HG03135 (cell line): ENCODE measurements at regions not wholly inside any gene's neighbourhood (a gene's known extent, or its start where the extent isn't known, plus 50 kb on each side); places are given as distances from the start of the nearest gene placed in this dataset.

Source experiments
- ATAC-seq: cut with Tn5 transposase; IDR thresholded peaks from one replicate; pipeline ENCODE4 v1.9.1; 2021; ENCODE audit warnings: mild to moderate bottlenecking, moderate library complexity; ENCODE audit not compliant: unreplicated experiment

- ATAC-seq = no peak
Measured at GRCh38 chr9:129403779-129404620, 216.9 kb downstream of the C9orf50 start.

GRCh38 chr9:129402931-129403778, 217.7 kb downstream of the C9orf50 start:
- ATAC-seq = no peak

- no peak for ATAC-seq
Measured at GRCh38 chr9:129402371-129402739, 218.5 kb downstream of the C9orf50 start.

- ATAC-seq = no peak
Measured at GRCh38 chr9:129401623-129402370, 219.1 kb downstream of the C9orf50 start.

GRCh38 chr9:129400971-129401622, 219.8 kb downstream of the C9orf50 start:
- ATAC-seq = no peak

- ATAC-seq = no peak
Measured at GRCh38 chr9:129400001-129400970, 220.6 kb downstream of the C9orf50 start.

GRCh38 chr9:129399634-129399990, 221.3 kb downstream of the C9orf50 start:
- no peak for ATAC-seq

- ATAC-seq = no peak
Measured at GRCh38 chr9:129398961-129399633, 221.0 kb upstream of the IER5L start.

GRCh38 chr9:129398101-129398960, 220.3 kb upstream of the IER5L start:
- no peak for ATAC-seq

GRCh38 chr9:129397335-129397734, 219.3 kb upstream of the IER5L start:
- no peak for ATAC-seq

GRCh38 chr9:129396365-129396708, 218.3 kb upstream of the IER5L start:
- no peak for ATAC-seq

GRCh38 chr9:129395633-129396364, 217.7 kb upstream of the IER5L start:
- ATAC-seq = no peak

- ATAC-seq = no peak
Measured at GRCh38 chr9:129394886-129395279, 216.8 kb upstream of the IER5L start.

- no peak for ATAC-seq
Measured at GRCh38 chr9:129394061-129394885, 216.2 kb upstream of the IER5L start.

GRCh38 chr9:129393064-129393463, 215.0 kb upstream of the IER5L start:
- no peak for ATAC-seq

GRCh38 chr9:129392093-129392541, 214.1 kb upstream of the IER5L start:
- no peak for ATAC-seq

- no peak for ATAC-seq
Measured at GRCh38 chr9:129391221-129391661, 213.2 kb upstream of the IER5L start.
